B cell (primary cell): ENCODE measurements at regions not wholly inside any gene's neighbourhood (a gene's known extent, or its start where the extent isn't known, plus 50 kb on each side); places are given as distances from the start of the nearest gene placed in this dataset.

ENCODE experiments used
- CTCF ChIP-seq: fragments of 200-600 bp; IDR thresholded peaks from one replicate; pipeline ENCODE4 v1.8.0; 2022; ENCODE audit warnings: antibody characterized with exemption, mild to moderate bottlenecking
- EZH2 ChIP-seq: IDR thresholded peaks from 2 replicates; pipeline ENCODE4 v1.6.1; 2012; ENCODE audit warnings: borderline replicate concordance, low read depth, mild to moderate bottlenecking, moderate library complexity, low read length; ENCODE audit not compliant: insufficient read depth, poor library complexity, severe bottlenecking

GRCh38 chr7:113968713-113969112 lies 49.9 kb upstream of the PPP1R3A start:
- TF ChIP-seq CTCF = no peak
- TF ChIP-seq EZH2 = no peak
